ENCODE measurements at regions not wholly inside any gene's neighbourhood (a gene's known extent, or its start where the extent isn't known, plus 50 kb on each side); places are given as distances from the start of the nearest gene placed in this dataset.
"Not testable (repeated sequence)": the region's sequence is repeated elsewhere in the genome, so short reads cannot be mapped to it uniquely, and the experiment has no call there.

DNA sequence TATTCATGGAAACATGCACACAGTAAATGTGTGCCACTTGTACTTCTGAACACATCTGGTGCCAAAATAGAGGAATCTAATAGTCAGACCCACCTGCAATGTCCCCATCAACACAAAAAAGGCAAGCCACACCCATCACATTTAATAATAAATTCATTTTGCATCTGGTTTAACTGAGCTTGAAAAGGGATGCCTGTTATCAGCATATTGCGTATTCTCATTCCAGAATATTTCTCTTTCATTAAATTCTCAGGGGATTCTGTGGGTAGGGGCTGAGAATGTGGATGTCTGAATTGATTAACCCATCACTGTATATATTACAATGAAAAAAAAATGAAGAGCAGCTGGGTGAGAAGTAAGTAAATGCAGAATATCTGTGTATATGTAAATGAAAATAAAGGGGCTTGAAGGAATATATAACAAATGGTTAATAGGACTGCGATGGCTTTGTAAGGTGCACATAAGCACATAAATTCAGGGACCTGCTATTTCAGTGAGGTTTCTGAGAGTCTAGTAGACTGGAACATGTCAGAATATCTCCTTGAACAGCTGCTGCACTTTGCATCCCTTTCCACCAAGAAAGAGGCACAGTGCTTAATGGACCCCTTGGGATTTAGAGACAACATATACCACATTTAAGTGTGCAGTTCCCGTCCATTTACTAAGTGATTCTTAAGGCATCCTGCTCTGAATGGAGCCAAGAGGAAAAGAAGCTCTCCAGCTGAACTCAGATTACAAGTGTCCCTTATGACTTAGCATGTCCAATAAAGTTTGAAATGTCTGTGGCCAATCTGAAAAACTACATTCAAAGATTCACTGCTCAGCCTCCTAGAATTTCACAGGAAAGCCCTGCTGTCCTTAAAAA, 104.1 kb upstream of the NIPBL start:
- Histone ChIP-seq H3K27ac (ENCODE audit: low read depth in 1 of 2, low read length in 2 of 2) (no peak overlapping the region), H3K4me3 (ENCODE audit: low read length in 2 of 2) (no peak overlapping the region), H3K36me3 (ENCODE audit: control insufficient read depth in 1 of 2, insufficient read depth in 2 of 2, low read length in 1 of 2) (no peaks in the 10 kb centered on the region), H3K4me1 (ENCODE audit: control insufficient read depth in 1 of 2, insufficient read depth in 2 of 2, low read length in 2 of 2) (no peaks in the 10 kb centered on the region), H3K27me3 (ENCODE audit: control insufficient read depth in 1 of 2, insufficient read depth in 2 of 2, low read length in 1 of 2) (peaks cover 0 to 2% of the 10 kb centered on the region in 2 donors), H3K9me3 (ENCODE audit: control insufficient read depth, low read length) (peaks cover 1% of the 10 kb centered on the region)
- 46 to 50% methylated on average over 3 of the region's 3 CpGs for WGBS, 2 donors
- ATAC-seq (ENCODE audit: low FRiP score) (no peak), DNase-seq (no peak)
- intact Hi-C loops (cut with DNase I), result no loop called here

DNA sequence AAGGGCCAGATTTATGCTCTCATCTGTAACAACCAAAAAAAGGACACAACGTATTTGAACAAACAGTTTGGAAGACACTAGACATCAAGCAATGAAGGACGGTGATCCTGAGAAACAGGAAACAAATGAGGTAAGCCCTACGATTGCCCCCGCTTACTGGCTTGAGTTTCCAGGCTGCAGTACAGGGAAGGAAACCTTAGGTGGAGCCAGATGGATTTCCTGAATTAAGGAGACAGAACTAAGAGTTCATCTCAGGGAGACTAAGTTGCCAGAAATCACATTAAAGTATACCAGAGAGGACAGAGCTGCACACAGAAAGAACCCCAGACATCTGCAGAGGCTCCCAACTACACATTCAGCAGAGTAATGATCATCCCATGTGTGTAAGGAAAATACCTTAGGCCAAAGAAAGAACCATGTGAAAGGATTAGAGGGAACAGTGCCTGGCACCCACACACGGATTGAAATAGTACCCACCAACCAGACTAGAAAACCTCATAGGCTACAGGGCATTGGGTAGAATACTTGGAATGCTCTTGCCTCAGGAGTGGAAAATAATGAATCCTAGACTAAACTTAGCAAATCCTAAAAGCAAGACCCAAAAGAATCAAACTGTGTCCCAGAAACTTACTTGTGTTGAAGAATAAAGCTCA, 99.3 kb upstream of the NIPBL start:
- Histone ChIP-seq H3K9me3 (ENCODE audit: control insufficient read depth, low read length) (no peaks in the 10 kb centered on the region), H3K4me1 (ENCODE audit: control insufficient read depth in 1 of 2, insufficient read depth in 2 of 2, low read length in 2 of 2) (no peaks in the 10 kb centered on the region), H3K27ac (ENCODE audit: low read depth in 1 of 2, low read length in 2 of 2) (no peak overlapping the region), H3K27me3 (ENCODE audit: control insufficient read depth in 1 of 2, insufficient read depth in 2 of 2, low read length in 1 of 2) (peaks cover 0 to under 1% of the 10 kb centered on the region in 2 donors), H3K36me3 (ENCODE audit: control insufficient read depth in 1 of 2, insufficient read depth in 2 of 2, low read length in 1 of 2) (no peaks in the 10 kb centered on the region), H3K4me3 (ENCODE audit: low read length in 2 of 2) (no peak overlapping the region)
- intact Hi-C loops (cut with DNase I), result no loop called here
- ATAC-seq (ENCODE audit: low FRiP score) (no peak), DNase-seq (no peak)
- WGBS, 2 donors, result 13 to 17% methylated on average over 5 of the region's 5 CpGs

- H3K9me3 ChIP-seq (ENCODE audit: control insufficient read depth, low read length), result no peaks in the 10 kb centered on the region
- H3K36me3 ChIP-seq (ENCODE audit: control insufficient read depth in 1 of 2, insufficient read depth in 2 of 2, low read length in 1 of 2), result no peaks in the 10 kb centered on the region
- ATAC-seq (ENCODE audit: low FRiP score), result no peak
- intact Hi-C loops (cut with DNase I), result no loop called here
- no peak for DNase-seq
- H3K4me1 ChIP-seq (ENCODE audit: control insufficient read depth in 1 of 2, insufficient read depth in 2 of 2, low read length in 2 of 2), result no peaks in the 10 kb centered on the region
- no peaks in the 10 kb centered on the region for H3K27me3 ChIP-seq (ENCODE audit: control insufficient read depth in 1 of 2, insufficient read depth in 2 of 2, low read length in 1 of 2)
- no peak overlapping the region for H3K4me3 ChIP-seq (ENCODE audit: low read length in 2 of 2)
- H3K27ac ChIP-seq (ENCODE audit: low read depth in 1 of 2, low read length in 2 of 2), result no peak overlapping the region
Observed at GRCh38 chr5:36778336-36778735, 98.2 kb upstream of the NIPBL start.

DNA sequence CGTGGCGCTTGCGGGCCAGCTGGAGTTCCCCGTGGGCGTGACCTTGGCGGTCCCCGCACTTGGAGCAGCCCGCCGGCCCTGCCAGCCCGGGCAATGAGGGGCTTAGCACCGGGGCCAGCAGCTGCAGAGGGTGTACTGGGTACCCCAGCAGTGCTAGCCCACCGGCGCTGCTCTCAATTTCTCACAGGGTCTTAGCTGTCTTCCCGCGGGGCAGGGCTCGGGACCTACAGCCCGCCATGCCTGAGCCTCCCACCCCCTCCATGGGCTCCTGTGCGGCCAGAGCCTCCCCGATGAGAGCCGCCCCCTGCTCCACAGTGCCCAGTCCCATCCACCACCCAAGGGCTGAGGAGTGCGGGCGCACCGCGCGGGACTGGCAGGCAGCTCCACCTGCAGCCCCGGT, 94.0 kb upstream of the NIPBL start:
- H3K4me1 ChIP-seq (ENCODE audit: control insufficient read depth in 1 of 2, insufficient read depth in 2 of 2, low read length in 2 of 2); H3K9me3 ChIP-seq (ENCODE audit: control insufficient read depth, low read length): not testable (repeated sequence)

DNA sequence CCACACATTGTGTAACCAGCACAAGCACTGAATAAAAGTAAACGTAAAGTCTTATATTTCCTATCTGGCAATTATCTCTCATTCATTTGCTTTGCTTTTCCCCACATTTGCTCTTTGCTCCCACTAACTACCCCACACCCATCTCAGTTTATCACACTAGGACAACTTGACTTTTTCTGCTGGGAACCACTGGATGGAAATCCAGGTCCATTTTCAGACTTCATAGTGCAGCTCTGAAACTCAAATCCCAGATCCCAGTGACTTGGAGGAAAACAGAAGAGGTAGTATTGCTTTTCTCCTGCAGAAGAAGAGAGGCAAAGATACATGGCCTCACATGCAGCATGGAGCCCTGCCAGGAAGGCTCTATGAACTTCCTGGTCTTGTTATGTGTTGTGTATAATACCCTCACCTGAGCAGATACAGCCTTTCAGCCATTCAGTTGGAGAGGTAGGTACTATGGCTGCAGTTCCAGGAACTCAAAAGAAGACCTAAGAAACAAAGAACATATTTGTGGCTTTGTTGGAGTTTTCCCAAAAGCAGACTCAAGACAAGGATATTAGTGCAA, 90.0 kb upstream of the NIPBL start:
- Histone ChIP-seq H3K9me3 (ENCODE audit: control insufficient read depth, low read length) (no peaks in the 10 kb centered on the region), H3K4me1 (ENCODE audit: control insufficient read depth in 1 of 2, insufficient read depth in 2 of 2, low read length in 2 of 2) (no peaks in the 10 kb centered on the region), H3K27me3 (ENCODE audit: control insufficient read depth in 1 of 2, insufficient read depth in 2 of 2, low read length in 1 of 2) (no peaks in the 10 kb centered on the region), H3K27ac (ENCODE audit: low read depth in 1 of 2, low read length in 2 of 2) (no peak overlapping the region), H3K4me3 (ENCODE audit: low read length in 2 of 2) (no peak overlapping the region), H3K36me3 (ENCODE audit: control insufficient read depth in 1 of 2, insufficient read depth in 2 of 2, low read length in 1 of 2) (no peaks in the 10 kb centered on the region)
- ATAC-seq (ENCODE audit: low FRiP score) (no peak), DNase-seq (no peak)
- intact Hi-C loops (cut with DNase I), result no loop called here
- 81% methylated on average over 1 of the region's 1 CpG for WGBS, 2 donors

More for the DNA sequence above, 94.0 kb upstream of the NIPBL start:
- intact Hi-C loops (cut with DNase I); H3K27ac ChIP-seq (ENCODE audit: low read depth in 1 of 2, low read length in 2 of 2); DNase-seq; H3K36me3 ChIP-seq (ENCODE audit: control insufficient read depth in 1 of 2, insufficient read depth in 2 of 2, low read length in 1 of 2); H3K4me3 ChIP-seq (ENCODE audit: low read length in 2 of 2); ATAC-seq (ENCODE audit: low FRiP score); H3K27me3 ChIP-seq (ENCODE audit: control insufficient read depth in 1 of 2, insufficient read depth in 2 of 2, low read length in 1 of 2): not testable (repeated sequence)
- WGBS, 2 donors, result 96 to 97% methylated on average over 26 of the region's 26 CpGs

DNA sequence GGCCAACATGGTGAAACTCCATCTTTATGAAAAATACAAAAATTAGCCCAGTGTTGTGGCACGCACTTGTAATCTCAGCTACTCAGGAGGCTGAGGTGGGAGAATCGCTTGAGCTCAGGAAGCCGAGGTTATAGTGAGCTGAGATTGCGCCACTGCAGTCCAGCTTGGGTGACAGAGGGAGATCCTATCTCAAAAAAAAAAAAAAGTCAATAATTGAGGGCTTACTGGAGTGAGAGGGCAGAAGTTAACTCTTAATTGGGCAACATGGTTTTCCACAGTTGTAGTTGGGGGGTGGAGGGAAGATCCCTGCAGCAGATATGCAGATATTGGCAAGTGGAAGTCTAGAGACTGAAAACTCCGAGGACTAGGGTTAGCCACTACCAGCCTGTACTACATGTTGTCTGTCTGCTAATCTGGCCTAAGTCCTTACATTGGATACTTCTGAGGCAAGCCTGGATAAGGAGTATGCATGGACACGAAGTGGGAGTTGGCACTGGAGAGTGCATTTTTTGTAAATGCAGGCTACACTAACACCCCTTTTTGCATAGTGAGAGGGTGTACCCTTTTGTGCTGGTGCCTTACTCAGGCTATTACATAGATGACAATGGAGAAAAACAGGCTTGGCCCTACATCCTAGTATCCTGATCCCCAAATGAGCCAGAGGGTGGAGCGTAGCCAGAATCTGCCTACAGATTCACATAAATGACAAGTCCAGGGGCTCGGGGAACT, 89.0 kb upstream of the NIPBL start:
- no peak for ATAC-seq (ENCODE audit: low FRiP score)
- H3K4me1 ChIP-seq (ENCODE audit: control insufficient read depth in 1 of 2, insufficient read depth in 2 of 2, low read length in 2 of 2), result no peaks in the 10 kb centered on the region
- H3K27ac ChIP-seq (ENCODE audit: low read depth in 1 of 2, low read length in 2 of 2), result no peak overlapping the region
- intact Hi-C loops (cut with DNase I), result no loop called here
- H3K36me3 ChIP-seq (ENCODE audit: control insufficient read depth in 1 of 2, insufficient read depth in 2 of 2, low read length in 1 of 2), result no peaks in the 10 kb centered on the region
- H3K4me3 ChIP-seq (ENCODE audit: low read length in 2 of 2), result no peak overlapping the region
- no peak for DNase-seq
- no peaks in the 10 kb centered on the region for H3K27me3 ChIP-seq (ENCODE audit: control insufficient read depth in 1 of 2, insufficient read depth in 2 of 2, low read length in 1 of 2)
- H3K9me3 ChIP-seq (ENCODE audit: control insufficient read depth, low read length), result no peaks in the 10 kb centered on the region
- WGBS, 2 donors, result 79 to 80% methylated on average over 8 of the region's 8 CpGs

DNA sequence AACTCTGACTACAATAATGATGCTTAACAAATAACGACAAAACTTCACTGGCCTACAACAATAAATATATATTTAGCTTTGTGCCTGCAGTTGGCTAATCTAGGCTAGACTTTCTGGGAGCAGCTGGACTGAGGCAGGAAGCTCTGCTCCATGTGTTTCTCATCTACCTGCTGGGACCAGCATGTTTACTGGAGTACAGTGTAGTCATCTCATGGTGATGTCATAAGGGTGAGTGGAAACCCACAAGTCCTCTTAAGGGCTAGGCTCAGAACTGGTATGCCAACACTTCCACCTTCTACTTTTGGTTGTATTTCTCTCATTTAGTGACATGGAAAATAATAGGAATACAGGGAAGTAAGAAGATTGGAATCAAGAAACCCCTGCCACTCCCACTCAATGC, 85.7 kb upstream of the NIPBL start:
- no peak for ATAC-seq (ENCODE audit: low FRiP score)
- intact Hi-C loops (cut with DNase I), result no loop called here
- Histone ChIP-seq H3K27ac (ENCODE audit: low read depth in 1 of 2, low read length in 2 of 2) (no peak overlapping the region), H3K27me3 (ENCODE audit: control insufficient read depth in 1 of 2, insufficient read depth in 2 of 2, low read length in 1 of 2) (no peaks in the 10 kb centered on the region), H3K9me3 (ENCODE audit: control insufficient read depth, low read length) (no peaks in the 10 kb centered on the region), H3K4me1 (ENCODE audit: control insufficient read depth in 1 of 2, insufficient read depth in 2 of 2, low read length in 2 of 2) (peaks cover 0 to 3% of the 10 kb centered on the region in 2 donors), H3K4me3 (ENCODE audit: low read length in 2 of 2) (no peak overlapping the region), H3K36me3 (ENCODE audit: control insufficient read depth in 1 of 2, insufficient read depth in 2 of 2, low read length in 1 of 2) (no peaks in the 10 kb centered on the region)
- 91 to 95% methylated on average over 1 of the region's 1 CpG for WGBS, 2 donors
- no peak for DNase-seq

DNA sequence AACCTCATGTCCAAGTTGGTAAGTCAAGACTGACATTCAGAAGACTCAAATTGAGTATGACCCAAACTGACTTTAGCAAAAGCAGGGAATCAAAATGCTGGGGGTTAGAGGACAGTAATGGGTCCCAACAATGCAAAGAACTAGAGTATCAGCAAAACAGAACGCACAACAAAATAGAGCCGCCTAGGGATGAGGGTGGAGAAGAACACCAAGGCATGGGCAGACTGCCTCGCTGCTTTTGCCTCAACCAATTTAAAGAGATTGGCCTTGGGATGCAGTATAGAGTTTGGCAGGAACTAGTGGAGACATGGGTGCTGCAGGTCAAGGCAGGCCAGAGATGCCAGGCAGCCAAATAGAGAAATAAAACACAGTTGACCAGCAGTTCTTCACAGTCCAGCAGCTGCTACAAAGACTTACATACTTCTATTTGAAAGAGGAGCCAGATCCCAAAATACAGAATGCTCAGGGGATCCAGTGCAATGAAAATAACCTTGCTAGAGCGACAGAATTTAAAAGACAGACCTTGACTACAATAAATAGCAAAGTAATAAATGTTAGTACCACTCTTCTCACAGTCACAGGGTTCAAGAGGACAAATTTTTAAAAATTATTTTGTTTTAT, 83.9 kb upstream of the NIPBL start:
- DNase-seq (no peak), ATAC-seq (ENCODE audit: low FRiP score) (peak; percentile 33)
- no peaks in the 10 kb centered on the region for H3K9me3 ChIP-seq (ENCODE audit: control insufficient read depth, low read length)
- H3K27me3 ChIP-seq (ENCODE audit: control insufficient read depth in 1 of 2, insufficient read depth in 2 of 2, low read length in 1 of 2), result no peaks in the 10 kb centered on the region
- H3K36me3 ChIP-seq (ENCODE audit: control insufficient read depth in 1 of 2, insufficient read depth in 2 of 2, low read length in 1 of 2), result no peaks in the 10 kb centered on the region
- H3K27ac ChIP-seq (ENCODE audit: low read depth in 1 of 2, low read length in 2 of 2), result no peak overlapping the region
- peaks cover 0 to 3% of the 10 kb centered on the region in 2 donors for H3K4me1 ChIP-seq (ENCODE audit: control insufficient read depth in 1 of 2, insufficient read depth in 2 of 2, low read length in 2 of 2)
- H3K4me3 ChIP-seq (ENCODE audit: low read length in 2 of 2), result no peak overlapping the region
- intact Hi-C loops (cut with DNase I), result no loop called here
- 62 to 64% methylated on average over 4 of the region's 4 CpGs for WGBS, 2 donors

Data from aorta (tissue), 5 donors.